ENCODE measurements at regions not wholly inside any gene's neighbourhood (a gene's known extent, or its start where the extent isn't known, plus 50 kb on each side); places are given as distances from the start of the nearest gene placed in this dataset.

- no peak for TF ChIP-seq POLR2AphosphoS5 (IDR thresholded peaks at IDR 0.05; ENCODE audit: low read depth, low read length)
- no peak for TF ChIP-seq REST (IDR thresholded peaks at IDR 0.05; ENCODE audit: insufficient read depth in 1 of 2, low read depth in 2 of 2, low read length in 2 of 2)
- no peak for TF ChIP-seq SIN3A (IDR thresholded peaks at IDR 0.05; ENCODE audit: borderline replicate concordance, insufficient read depth, low read length)
Measured at GRCh38 chr14:101634202-101634849, 73.0 kb downstream of the DIO3 start.
